GM12891 (cell line): ENCODE measurements at regions not wholly inside any gene's neighbourhood (a gene's known extent, or its start where the extent isn't known, plus 50 kb on each side); places are given as distances from the start of the nearest gene placed in this dataset.

Source experiments
- POLR2A ChIP-seq: IDR thresholded peaks from 2 replicates; pipeline ENCODE4 v1.6.1; 2011; ENCODE audit warnings: low read depth, low read length, control low read depth
- POLR2AphosphoS5 ChIP-seq: IDR thresholded peaks from 2 replicates; pipeline ENCODE4 v1.6.1; 2011; ENCODE audit warnings: low read depth, low read length, control low read depth
- TAF1 ChIP-seq: IDR thresholded peaks from 2 replicates; pipeline ENCODE4 v1.6.1; 2011; ENCODE audit warnings: low read depth, low read length, control low read depth

GRCh38 chr10:92789067-92789466 is 59.3 kb upstream of the EXOC6 start:
- TF ChIP-seq POLR2A (no peak), POLR2AphosphoS5 (no peak), TAF1 (no peak)
